ENCODE measurements at regions not wholly inside any gene's neighbourhood (a gene's known extent, or its start where the extent isn't known, plus 50 kb on each side); places are given as distances from the start of the nearest gene placed in this dataset.

- DNase-seq (ENCODE audit: low read depth), result no peak
- H3K4me3 ChIP-seq (ENCODE audit: low read depth, low read length), result no peak overlapping the region
- no peak for TF ChIP-seq CTCF (IDR thresholded peaks at IDR 0.05; ENCODE audit: insufficient read depth, low read depth, low read length)
Observed at GRCh38 chr1:168792592-168793125, 63.7 kb upstream of the DPT start.

GRCh38 chr1:168794057-168794456 is 65.1 kb upstream of the DPT start:
- H3K4me3 ChIP-seq (ENCODE audit: low read depth, low read length), result no peak overlapping the region
- TF ChIP-seq CTCF (IDR thresholded peaks at IDR 0.05; ENCODE audit: insufficient read depth, low read depth, low read length), result no peak
- no peak for DNase-seq (ENCODE audit: low read depth)

GRCh38 chr1:168795681-168796080 is 66.7 kb upstream of the DPT start:
- DNase-seq (ENCODE audit: low read depth), result no peak
- no peak for TF ChIP-seq CTCF (IDR thresholded peaks at IDR 0.05; ENCODE audit: insufficient read depth, low read depth, low read length)
- no peak overlapping the region for H3K4me3 ChIP-seq (ENCODE audit: low read depth, low read length)

- no peak for DNase-seq (ENCODE audit: low read depth)
- H3K4me3 ChIP-seq (ENCODE audit: low read depth, low read length), result no peak overlapping the region
- TF ChIP-seq CTCF (IDR thresholded peaks at IDR 0.05; ENCODE audit: insufficient read depth, low read depth, low read length), result no peak
Observed at GRCh38 chr1:168799927-168800605, 71.1 kb upstream of the DPT start.

GRCh38 chr1:168801032-168801745 is 72.2 kb upstream of the DPT start:
- no peak for TF ChIP-seq CTCF (IDR thresholded peaks at IDR 0.05; ENCODE audit: insufficient read depth, low read depth, low read length)
- H3K4me3 ChIP-seq (ENCODE audit: low read depth, low read length), result no peak overlapping the region
- DNase-seq (ENCODE audit: low read depth), result no peak

GRCh38 chr1:168803806-168804510 is 75.0 kb upstream of the DPT start:
- no peak for DNase-seq (ENCODE audit: low read depth)
- H3K4me3 ChIP-seq (ENCODE audit: low read depth, low read length), result no peak overlapping the region
- TF ChIP-seq CTCF (IDR thresholded peaks at IDR 0.05; ENCODE audit: insufficient read depth, low read depth, low read length), result no peak
